ENCODE measurements at regions not wholly inside any gene's neighbourhood (a gene's known extent, or its start where the extent isn't known, plus 50 kb on each side); places are given as distances from the start of the nearest gene placed in this dataset.

DNA sequence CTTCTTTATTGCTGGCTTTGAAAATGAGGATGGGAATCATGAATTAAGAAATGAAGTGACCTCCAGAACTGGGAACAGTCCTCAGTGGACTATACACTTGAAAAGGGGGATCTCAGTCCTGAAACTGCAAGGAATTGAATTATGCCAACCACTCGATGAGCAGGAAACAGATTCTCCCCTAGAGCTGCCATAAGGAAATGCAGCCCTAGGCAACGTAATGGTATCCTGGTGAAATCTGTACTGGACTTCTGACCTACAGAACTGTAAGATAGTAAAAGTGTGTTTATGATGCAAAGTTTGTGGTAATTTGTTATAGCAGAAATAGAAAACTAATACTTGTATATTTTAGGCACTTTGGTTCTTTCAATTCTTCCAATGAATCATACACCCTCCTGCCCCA, 236.4 kb upstream of the TAC1 start:
- TF ChIP-seq, protein P1, sequence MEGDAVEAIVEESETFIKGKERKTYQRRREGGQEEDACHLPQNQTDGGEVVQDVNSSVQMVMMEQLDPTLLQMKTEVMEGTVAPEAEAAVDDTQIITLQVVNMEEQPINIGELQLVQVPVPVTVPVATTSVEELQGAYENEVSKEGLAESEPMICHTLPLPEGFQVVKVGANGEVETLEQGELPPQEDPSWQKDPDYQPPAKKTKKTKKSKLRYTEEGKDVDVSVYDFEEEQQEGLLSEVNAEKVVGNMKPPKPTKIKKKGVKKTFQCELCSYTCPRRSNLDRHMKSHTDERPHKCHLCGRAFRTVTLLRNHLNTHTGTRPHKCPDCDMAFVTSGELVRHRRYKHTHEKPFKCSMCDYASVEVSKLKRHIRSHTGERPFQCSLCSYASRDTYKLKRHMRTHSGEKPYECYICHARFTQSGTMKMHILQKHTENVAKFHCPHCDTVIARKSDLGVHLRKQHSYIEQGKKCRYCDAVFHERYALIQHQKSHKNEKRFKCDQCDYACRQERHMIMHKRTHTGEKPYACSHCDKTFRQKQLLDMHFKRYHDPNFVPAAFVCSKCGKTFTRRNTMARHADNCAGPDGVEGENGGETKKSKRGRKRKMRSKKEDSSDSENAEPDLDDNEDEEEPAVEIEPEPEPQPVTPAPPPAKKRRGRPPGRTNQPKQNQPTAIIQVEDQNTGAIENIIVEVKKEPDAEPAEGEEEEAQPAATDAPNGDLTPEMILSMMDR (IDR thresholded peaks at IDR 0.05) = no peak
- TF ChIP-seq POLR2A (IDR thresholded peaks at IDR 0.05) = no peak
